ENCODE measurements at regions not wholly inside any gene's neighbourhood (a gene's known extent, or its start where the extent isn't known, plus 50 kb on each side); places are given as distances from the start of the nearest gene placed in this dataset.

- no peak for TF ChIP-seq EZH2 (IDR thresholded peaks at IDR 0.05; ENCODE audit: borderline replicate concordance, low read depth, low read length, severe bottlenecking)
- no peak for TF ChIP-seq CTCF (IDR thresholded peaks at IDR 0.05; ENCODE audit: borderline replicate concordance, extremely low read depth, low read length, poor library complexity, severe bottlenecking)
Observed at GRCh38 chr12:90100579-90100978, 391.9 kb upstream of the ATP2B1 start.
